HCT116 (cell line): ENCODE measurements at regions not wholly inside any gene's neighbourhood (a gene's known extent, or its start where the extent isn't known, plus 50 kb on each side); places are given as distances from the start of the nearest gene placed in this dataset.

Experiments
- CBX3 ChIP-seq: IDR thresholded peaks from 2 replicates; pipeline ENCODE4 v1.6.1; 2012; ENCODE audit warnings: low read depth
- CTCF ChIP-seq, 3 experiments: fragments of 200-600 bp in 1 of 3; sonication (generic) in 1 of 3; IDR thresholded peaks in 2 of 3; conservative IDR thresholded peaks in 1 of 3; 2 replicates each; pipeline ENCODE4 v1.5.1; 2012 to 2017; ENCODE audit warnings: low read depth in 2 of 3, low read length in 2 of 3, antibody characterized with exemption in 1 of 3, borderline replicate concordance in 1 of 3, control low read depth in 1 of 3, mild to moderate bottlenecking in 1 of 3, mixed read lengths in 1 of 3, mixed run types in 1 of 3, moderate library complexity in 1 of 3; ENCODE audit not compliant: insufficient read depth in 1 of 3
- EZH2 ChIP-seq: fragments of 200-600 bp; sonication (generic); IDR thresholded peaks from 2 replicates; pipeline ENCODE4 v1.6.1; 2017; ENCODE audit warnings: antibody characterized with exemption, mixed run types
- MAX ChIP-seq: IDR thresholded peaks from 2 replicates; pipeline ENCODE4 v1.6.1; 2012
- POLR2A ChIP-seq: IDR thresholded peaks from 2 replicates; pipeline ENCODE4 v1.7.0; 2011; ENCODE audit warnings: borderline replicate concordance; ENCODE audit not compliant: insufficient read depth, insufficient read length; ENCODE audit errors: extremely low read depth
- REST ChIP-seq: IDR thresholded peaks from 2 replicates; pipeline ENCODE4 v1.6.1; 2012; ENCODE audit warnings: low read depth
- SRF ChIP-seq: IDR thresholded peaks from 2 replicates; pipeline ENCODE4 v1.6.1; 2012; ENCODE audit warnings: low read depth
- TCF7L2 ChIP-seq: IDR thresholded peaks from 2 replicates; pipeline ENCODE4 v1.7.0; 2011; ENCODE audit warnings: borderline replicate concordance, inconsistent platforms; ENCODE audit not compliant: insufficient read depth, insufficient read length; ENCODE audit errors: extremely low read depth
- ZBTB33 ChIP-seq: IDR thresholded peaks from 2 replicates; pipeline ENCODE4 v1.6.1; 2011; ENCODE audit warnings: mild to moderate bottlenecking, low read length, moderate library complexity; ENCODE audit not compliant: insufficient replicate concordance; ENCODE audit errors: extremely low read depth
- ZFX ChIP-seq: fragments of 450-650 bp; IDR thresholded peaks from 2 replicates; pipeline ENCODE4 v1.6.1; 2017

GRCh38 chr6:22072949-22073348 is 223.9 kb downstream of the PRL start:
- TF ChIP-seq EZH2 (no peak), ZBTB33 (no peak), SRF (no peak), CTCF (IDR thresholded peaks at IDR 0.05 in 2 of 3, conservative IDR thresholded peaks at IDR 0.05 in 1 of 3; ENCODE audit: borderline replicate concordance in 1 of 3, insufficient read depth in 1 of 3, low read depth in 2 of 3, low read length in 2 of 3) (no peak), REST (no peak), TCF7L2 (no peak), ZFX (no peak), MAX (no peak), CBX3 (no peak), POLR2A (no peak)
